Neuronal stem cell (in vitro differentiated cells): ENCODE measurements at regions not wholly inside any gene's neighbourhood (a gene's known extent, or its start where the extent isn't known, plus 50 kb on each side); places are given as distances from the start of the nearest gene placed in this dataset.

Source experiments
- DNase-seq: peaks from one replicate; pipeline ENCODE4 v3.0.0-alpha.2; 2013; ENCODE audit warnings: low spot score
- H2AFZ ChIP-seq: one replicate; pipeline ENCODE4 v1.6.1; 2013; ENCODE audit warnings: mild to moderate bottlenecking, low read length, inconsistent platforms
- H2AK5ac ChIP-seq: 2 replicates; pipeline ENCODE4 v1.6.1; 2013; ENCODE audit warnings: low read depth, mild to moderate bottlenecking, inconsistent platforms, low read length, moderate library complexity, mixed read lengths
- H2BK120ac ChIP-seq: 2 replicates; pipeline ENCODE4 v1.6.1; 2013; ENCODE audit warnings: low read depth, mild to moderate bottlenecking, inconsistent platforms, low read length, moderate library complexity, mixed read lengths
- H2BK12ac ChIP-seq: one replicate; pipeline ENCODE4 v1.6.1; 2013; ENCODE audit warnings: low read length, inconsistent platforms
- H2BK15ac ChIP-seq: 2 replicates; pipeline ENCODE4 v1.6.1; 2013; ENCODE audit warnings: mild to moderate bottlenecking, low read length, inconsistent platforms, mixed read lengths
- H2BK5ac ChIP-seq: one replicate; pipeline ENCODE4 v1.6.1; 2013; ENCODE audit warnings: inconsistent platforms, mild to moderate bottlenecking, low read length, moderate library complexity
- H3K14ac ChIP-seq: one replicate; pipeline ENCODE4 v1.6.1; 2013; ENCODE audit warnings: low read length, inconsistent platforms
- H3K18ac ChIP-seq: 2 replicates; pipeline ENCODE4 v1.6.1; 2013; ENCODE audit warnings: low read length, inconsistent platforms
- H3K23ac ChIP-seq: 2 replicates; pipeline ENCODE4 v1.6.1; 2013; ENCODE audit warnings: low read depth, mild to moderate bottlenecking, mixed read lengths, low read length, inconsistent platforms; ENCODE audit not compliant: poor library complexity
- H3K27ac ChIP-seq: replicated peaks from 3 replicates; pipeline ENCODE4 v1.5.1; 2013; ENCODE audit warnings: low read length, inconsistent platforms
- H3K27me3 ChIP-seq, 3 experiments: 2 replicates each; pipeline ENCODE4 v1.6.1; 2013; ENCODE audit warnings: low read length in 3 of 3, mild to moderate bottlenecking in 2 of 3, inconsistent platforms in 1 of 3, low read depth in 1 of 3, mixed read lengths in 1 of 3, moderate library complexity in 1 of 3; ENCODE audit not compliant: control insufficient read depth in 3 of 3, insufficient read depth in 3 of 3
- H3K36me3 ChIP-seq, 2 donors: replicated peaks in 1 of 2; 2 replicates each; pipeline ENCODE4 v1.6.1; 2013; ENCODE audit warnings: low read length in 2 of 2; ENCODE audit not compliant: control insufficient read depth in 2 of 2, insufficient read depth in 2 of 2
- H3K4ac ChIP-seq: 2 replicates; pipeline ENCODE4 v1.6.1; 2013; ENCODE audit warnings: inconsistent platforms, mild to moderate bottlenecking, low read length, moderate library complexity
- H3K4me1 ChIP-seq, 2 donors: 1 replicate in 1 of 2; 2 replicates in 1 of 2; pipeline ENCODE4 v1.6.1; 2013; ENCODE audit warnings: low read length in 2 of 2, low read depth in 1 of 2; ENCODE audit not compliant: control insufficient read depth in 2 of 2, insufficient read depth in 1 of 2
- H3K4me2 ChIP-seq: one replicate; pipeline ENCODE4 v1.6.1; 2013; ENCODE audit warnings: mild to moderate bottlenecking, low read length, inconsistent platforms; ENCODE audit not compliant: insufficient read depth, poor library complexity, severe bottlenecking
- H3K4me3 ChIP-seq, 2 donors: 2 replicates each; pipeline ENCODE4 v1.5.1; 2013; ENCODE audit warnings: low read length in 2 of 2, mild to moderate bottlenecking in 2 of 2, inconsistent platforms in 1 of 2, moderate library complexity in 1 of 2
- H3K79me1 ChIP-seq: one replicate; pipeline ENCODE4 v1.6.1; 2013; ENCODE audit warnings: low read depth, mild to moderate bottlenecking, inconsistent platforms, low read length, moderate library complexity
- H3K9ac ChIP-seq: one replicate; pipeline ENCODE4 v1.6.1; 2013; ENCODE audit warnings: mild to moderate bottlenecking, low read depth, low read length, inconsistent platforms; ENCODE audit not compliant: poor library complexity
- H3K9me3 ChIP-seq, 2 donors: replicated peaks in 1 of 2; 2 replicates each; pipeline versions ENCODE3 to v1.6.1; 2013; ENCODE audit warnings: low read length in 2 of 2, mild to moderate bottlenecking in 2 of 2, inconsistent platforms in 1 of 2, low read depth in 1 of 2, mixed read lengths in 1 of 2, moderate library complexity in 1 of 2; ENCODE audit not compliant: control insufficient read depth in 2 of 2, insufficient read depth in 1 of 2
- H4K8ac ChIP-seq: one replicate; pipeline ENCODE4 v1.6.1; 2013; ENCODE audit warnings: low read depth, mild to moderate bottlenecking, inconsistent platforms, low read length, moderate library complexity
- H4K91ac ChIP-seq: one replicate; pipeline ENCODE4 v1.6.1; 2013; ENCODE audit warnings: low read length, low read depth, mild to moderate bottlenecking, inconsistent platforms; ENCODE audit not compliant: poor library complexity
- WGBS, 2 donors: extraction: QIAGEN DNeasy Blood & Tissue Kit; methylation state at CpG; one replicate each; pipeline ENCODE4 v1.1.7; 2013; ENCODE audit warnings: missing lambda C conversion rate in 2 of 2, mixed read lengths in 1 of 2; ENCODE audit not compliant: insufficient read length in 2 of 2, insufficient replicate concordance in 1 of 2; ENCODE audit errors: extremely low coverage in 2 of 2; 5-methylcytosine and 5-hydroxymethylcytosine counted together

- no peak overlapping the region for H2BK15ac ChIP-seq
- no peak overlapping the region for H3K4me3 ChIP-seq
- H3K9ac ChIP-seq, result no peak overlapping the region
- H2BK5ac ChIP-seq, result no peak overlapping the region
- no peak overlapping the region for H4K91ac ChIP-seq
- peaks cover 0 to 5% of the 10 kb centered on the region in 2 donors for H3K9me3 ChIP-seq
- H3K27ac ChIP-seq, result peak overlapping the region; percentile 55
- peak overlapping the region; percentile 39 for H2AFZ ChIP-seq
- WGBS, 2 donors, result no CpG with 5 or more reads among the region's 23 CpGs
- no peaks in the 10 kb centered on the region for H3K79me1 ChIP-seq
- H3K4me1 ChIP-seq, result peaks cover 0 to 6% of the 10 kb centered on the region in 2 donors
- DNase-seq, result peak; percentile 86
- no peaks in the 10 kb centered on the region for H3K36me3 ChIP-seq
- no peak overlapping the region for H3K23ac ChIP-seq
- peaks cover 0 to 5% (median 0%) of the 10 kb centered on the region in 3 experiments for H3K27me3 ChIP-seq
- no peak overlapping the region for H3K4ac ChIP-seq
- peak overlapping the region; percentile 38 for H3K4me2 ChIP-seq
- H2AK5ac ChIP-seq, result no peak overlapping the region
- H4K8ac ChIP-seq, result no peak overlapping the region
- H3K14ac ChIP-seq, result no peak overlapping the region
- H2BK120ac ChIP-seq, result no peak overlapping the region
- no peak overlapping the region for H3K18ac ChIP-seq
- no peak overlapping the region for H2BK12ac ChIP-seq
Measured at GRCh38 chr10:28897617-28898464, 220.5 kb downstream of the BAMBI start.

DNA sequence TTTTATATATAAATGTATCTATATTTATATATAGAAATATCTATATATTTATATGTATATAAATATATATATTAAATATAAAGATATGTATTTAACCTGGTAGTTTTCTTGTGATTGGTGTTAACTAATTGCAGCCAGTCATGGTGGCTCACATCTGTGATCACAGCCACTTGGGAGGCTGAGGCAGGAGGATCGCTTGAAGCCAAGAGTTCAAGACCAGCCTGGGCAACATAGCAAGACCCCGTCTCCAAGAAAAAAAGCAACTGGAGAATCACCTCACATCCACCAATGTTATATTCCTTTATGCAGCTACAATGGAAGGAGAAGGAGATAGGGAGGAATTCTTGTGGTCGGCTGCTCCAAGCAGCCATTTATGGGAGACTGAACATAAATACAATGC is 224.9 kb downstream of the BAMBI start:
- Histone ChIP-seq H2BK12ac (no peak overlapping the region), H2AFZ (no peak overlapping the region), H3K4me1 (peaks cover 0 to 4% of the 10 kb centered on the region in 2 donors), H2BK120ac (no peak overlapping the region), H3K9me3 (peaks cover 0 to 5% of the 10 kb centered on the region in 2 donors), H3K23ac (no peak overlapping the region), H2BK5ac (no peak overlapping the region), H3K18ac (no peak overlapping the region), H2AK5ac (no peak overlapping the region), H3K4me2 (no peak overlapping the region), H3K9ac (no peak overlapping the region), H3K27ac (no peak overlapping the region), H2BK15ac (no peak overlapping the region), H4K91ac (no peak overlapping the region), H4K8ac (no peak overlapping the region), H3K36me3 (no peaks in the 10 kb centered on the region), H3K14ac (no peak overlapping the region), H3K4me3 (no peak overlapping the region), H3K27me3 (peaks cover 0 to 5% (median 0%) of the 10 kb centered on the region in 3 experiments), H3K4ac (no peak overlapping the region), H3K79me1 (no peaks in the 10 kb centered on the region)
- no CpG with 5 or more reads among the region's 3 CpGs for WGBS, 2 donors
- DNase-seq, result no peak

GRCh38 chr10:28903063-28903462 is 225.7 kb downstream of the BAMBI start:
- H3K27me3 ChIP-seq, result no peaks in the 10 kb centered on the region
- no peak overlapping the region for H4K8ac ChIP-seq
- no peak for DNase-seq
- no peak overlapping the region for H2AFZ ChIP-seq
- peaks cover 0 to 5% of the 10 kb centered on the region in 2 donors for H3K9me3 ChIP-seq
- no peak overlapping the region for H4K91ac ChIP-seq
- no peak overlapping the region for H2BK12ac ChIP-seq
- no peak overlapping the region for H3K4me3 ChIP-seq
- H3K9ac ChIP-seq, result no peak overlapping the region
- no peak overlapping the region for H3K4me2 ChIP-seq
- H3K18ac ChIP-seq, result no peak overlapping the region
- H2BK120ac ChIP-seq, result no peak overlapping the region
- no peaks in the 10 kb centered on the region for H3K36me3 ChIP-seq
- no CpG with 5 or more reads among the region's 2 CpGs for WGBS, 2 donors
- no peak overlapping the region for H3K14ac ChIP-seq
- H3K4me1 ChIP-seq, result peaks cover 0 to 1% of the 10 kb centered on the region in 2 donors
- H2BK5ac ChIP-seq, result no peak overlapping the region
- H3K79me1 ChIP-seq, result no peaks in the 10 kb centered on the region
- no peak overlapping the region for H3K27ac ChIP-seq
- H2AK5ac ChIP-seq, result no peak overlapping the region
- H3K23ac ChIP-seq, result no peak overlapping the region
- no peak overlapping the region for H2BK15ac ChIP-seq
- no peak overlapping the region for H3K4ac ChIP-seq

GRCh38 chr10:28903736-28904135 is 226.4 kb downstream of the BAMBI start:
- H3K4me2 ChIP-seq, result no peak overlapping the region
- H3K9me3 ChIP-seq, result peaks cover 0 to 5% of the 10 kb centered on the region in 2 donors
- H3K36me3 ChIP-seq, result no peaks in the 10 kb centered on the region
- no peak overlapping the region for H3K4ac ChIP-seq
- no peak overlapping the region for H3K23ac ChIP-seq
- H2BK120ac ChIP-seq, result no peak overlapping the region
- no peak overlapping the region for H2AK5ac ChIP-seq
- no peak overlapping the region for H2BK5ac ChIP-seq
- H3K27ac ChIP-seq, result no peak overlapping the region
- H3K14ac ChIP-seq, result no peak overlapping the region
- no peak overlapping the region for H4K8ac ChIP-seq
- H2BK15ac ChIP-seq, result no peak overlapping the region
- WGBS, 2 donors, result no CpG with 5 or more reads among the region's 6 CpGs
- no peak overlapping the region for H3K4me3 ChIP-seq
- no peaks in the 10 kb centered on the region for H3K79me1 ChIP-seq
- H4K91ac ChIP-seq, result no peak overlapping the region
- H2AFZ ChIP-seq, result no peak overlapping the region
- no peaks in the 10 kb centered on the region for H3K4me1 ChIP-seq
- no peaks in the 10 kb centered on the region for H3K27me3 ChIP-seq
- no peak for DNase-seq
- H3K9ac ChIP-seq, result no peak overlapping the region
- no peak overlapping the region for H3K18ac ChIP-seq
- H2BK12ac ChIP-seq, result no peak overlapping the region
